Eye (tissue), 1 donor: ENCODE measurements at regions not wholly inside any gene's neighbourhood (a gene's known extent, or its start where the extent isn't known, plus 50 kb on each side); places are given as distances from the start of the nearest gene placed in this dataset.

Experiments used
- DNase-seq: peaks from one replicate; pipeline ENCODE4 v3.0.0-alpha.2; 2015

DNA sequence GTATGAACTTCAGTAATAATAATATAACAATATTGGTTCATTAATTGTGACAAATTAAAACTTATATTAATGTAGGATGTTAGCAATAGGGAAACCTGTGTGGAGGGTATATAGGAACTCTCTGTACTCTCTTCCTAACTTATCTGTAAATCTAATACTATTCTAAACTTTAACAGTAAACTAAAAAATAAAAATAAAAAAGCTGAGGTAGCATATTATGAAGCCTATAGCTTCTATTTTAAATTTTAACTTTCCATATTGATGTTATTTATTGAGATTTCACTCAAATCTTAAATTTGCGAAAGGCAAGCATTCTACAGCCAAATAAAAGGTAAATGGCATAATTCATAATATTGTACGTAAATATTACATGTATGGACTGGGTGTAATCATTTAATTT is 326.4 kb downstream of the MEI4 start:
- DNase-seq = no peak

DNA sequence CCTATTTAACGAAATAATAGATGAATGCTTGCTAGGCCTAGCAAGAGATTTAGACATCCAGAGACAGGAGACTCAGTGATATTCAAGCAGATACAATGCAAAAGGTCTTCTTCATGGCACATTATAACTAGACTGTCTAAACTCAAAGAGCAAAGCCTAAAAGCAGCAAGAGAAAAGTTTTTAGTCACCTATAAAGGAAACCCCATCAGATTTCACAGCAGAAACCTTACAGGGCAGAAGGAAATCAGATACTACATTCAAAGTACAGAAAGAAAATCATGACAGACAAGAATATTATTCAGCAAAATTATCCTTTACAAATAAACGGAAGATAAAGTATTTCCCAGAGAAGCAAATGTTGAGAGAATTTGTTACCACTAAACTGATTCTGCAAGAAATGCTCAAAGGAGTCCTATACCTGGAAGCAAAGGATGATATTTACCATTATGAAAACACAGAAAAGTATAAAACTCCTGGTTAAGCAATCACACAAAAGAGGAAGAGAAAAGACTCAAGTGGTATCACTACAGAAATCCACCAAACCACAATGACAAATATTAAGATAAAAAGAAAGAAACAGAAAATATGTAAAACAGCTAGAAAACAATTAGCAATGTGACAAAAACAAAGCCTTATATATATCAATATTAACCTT is 333.7 kb downstream of the MEI4 start:
- no peak for DNase-seq

GRCh38 chr6:77987035-77987384 is 334.2 kb downstream of the MEI4 start:
- no peak for DNase-seq

DNA sequence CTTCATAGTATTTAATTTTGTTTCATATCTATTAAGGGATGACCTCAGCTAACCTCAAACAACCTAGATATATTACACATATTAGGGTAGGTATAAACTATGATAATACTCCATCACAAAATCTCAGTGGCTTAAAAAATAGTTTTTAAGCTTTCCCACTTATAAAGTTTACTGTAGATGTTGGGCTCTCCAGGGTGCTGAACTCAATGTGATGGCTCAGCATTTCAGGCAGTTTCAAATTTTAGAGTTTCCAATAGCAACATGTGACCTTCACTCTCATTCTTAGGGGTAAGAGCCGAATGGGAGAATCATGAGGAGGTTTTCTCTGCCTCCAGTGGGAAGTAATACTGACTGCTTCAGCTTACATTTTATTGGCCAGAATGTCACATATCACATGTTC is 357.3 kb downstream of the MEI4 start:
- DNase-seq = no peak

GRCh38 chr6:78020586-78020985 is 367.7 kb downstream of the MEI4 start:
- DNase-seq = no peak

DNA sequence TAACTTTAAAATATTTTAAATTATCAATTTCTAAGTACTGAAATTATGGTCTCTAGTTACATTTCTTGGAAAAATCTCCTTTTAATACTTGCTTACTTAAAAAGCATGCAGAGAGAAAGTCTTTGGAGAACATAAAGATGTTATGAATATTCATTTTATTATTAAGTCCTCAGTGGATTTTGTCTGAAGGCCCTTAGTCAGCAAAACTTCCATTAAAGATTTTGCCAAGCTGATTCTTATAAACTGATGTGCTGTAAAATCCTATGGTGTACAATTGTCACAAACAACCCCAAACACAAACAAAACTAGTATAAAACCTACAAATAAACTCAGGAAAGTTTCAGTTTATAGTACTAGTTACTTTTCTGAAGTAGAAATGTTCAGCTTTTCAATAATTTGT is 372.7 kb downstream of the MEI4 start:
- no peak for DNase-seq

- no peak for DNase-seq
These were observed 378.4 kb downstream of the MEI4 start for GRCh38 chr6:78031228-78031627.

DNA sequence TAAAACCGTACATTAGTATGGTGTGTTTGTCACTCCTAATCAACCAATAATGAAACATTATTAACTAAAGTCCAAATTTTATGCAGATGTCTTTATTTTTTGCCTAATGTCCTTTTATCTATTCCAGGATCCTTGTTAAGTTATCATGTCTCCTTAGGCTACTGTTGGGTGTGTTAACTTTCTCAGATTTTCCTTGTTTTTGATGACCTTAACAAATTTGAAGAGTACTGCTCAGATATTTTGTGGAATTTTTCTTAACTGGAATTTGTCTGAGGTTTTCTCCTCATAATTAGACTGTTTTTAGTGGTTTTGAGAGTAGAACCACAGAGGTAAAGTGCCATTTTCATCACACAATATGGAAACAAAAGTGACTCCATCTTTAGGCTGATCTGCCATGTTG is 406.3 kb downstream of the MEI4 start:
- DNase-seq = no peak

- DNase-seq = no peak
These were observed 410.2 kb downstream of the MEI4 start for GRCh38 chr6:78062993-78063392.

DNA sequence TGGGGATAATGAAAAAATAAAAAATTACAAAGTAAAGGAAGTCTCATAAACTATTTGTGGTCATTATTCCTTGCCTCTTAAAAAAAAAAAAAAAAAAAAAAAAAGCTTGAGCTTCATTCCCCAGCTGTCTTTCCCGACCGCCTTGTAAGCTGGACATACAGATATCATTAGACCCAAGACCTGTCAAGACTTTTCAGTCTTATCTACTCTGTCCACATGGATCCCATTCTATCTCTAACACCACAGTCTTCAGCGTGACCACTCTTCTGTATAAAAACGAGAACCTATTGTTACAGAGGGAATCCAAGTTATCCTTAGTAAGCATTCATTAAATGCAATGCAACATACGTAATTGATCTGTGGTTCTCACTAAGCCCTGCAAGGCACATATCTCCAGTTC is 423.5 kb downstream of the MEI4 start:
- no peak for DNase-seq

DNA sequence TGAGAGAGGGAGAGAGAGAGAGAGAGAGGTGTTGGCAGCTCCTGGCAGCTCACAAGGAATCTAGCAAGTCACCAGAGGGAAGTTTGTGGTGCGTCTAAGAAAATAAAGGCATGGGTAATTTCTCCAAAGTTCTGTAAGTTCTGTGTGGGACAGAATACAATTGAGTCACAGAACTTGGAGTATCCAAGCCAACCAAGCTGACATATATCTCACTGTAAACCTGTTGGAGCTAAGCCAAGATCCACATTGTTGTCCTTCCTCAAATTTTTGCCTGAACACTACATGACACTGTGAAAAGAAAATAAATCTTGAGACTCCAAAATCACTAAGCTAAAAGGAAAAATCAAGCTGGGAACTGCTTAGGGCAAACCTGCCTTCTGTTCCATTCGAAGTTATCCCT is 436.7 kb downstream of the MEI4 start:
- no peak for DNase-seq

GRCh38 chr6:78093906-78094305 is 441.1 kb downstream of the MEI4 start:
- no peak for DNase-seq

GRCh38 chr6:78101387-78101786 is 448.5 kb downstream of the MEI4 start:
- DNase-seq = peak; percentile 4

DNA sequence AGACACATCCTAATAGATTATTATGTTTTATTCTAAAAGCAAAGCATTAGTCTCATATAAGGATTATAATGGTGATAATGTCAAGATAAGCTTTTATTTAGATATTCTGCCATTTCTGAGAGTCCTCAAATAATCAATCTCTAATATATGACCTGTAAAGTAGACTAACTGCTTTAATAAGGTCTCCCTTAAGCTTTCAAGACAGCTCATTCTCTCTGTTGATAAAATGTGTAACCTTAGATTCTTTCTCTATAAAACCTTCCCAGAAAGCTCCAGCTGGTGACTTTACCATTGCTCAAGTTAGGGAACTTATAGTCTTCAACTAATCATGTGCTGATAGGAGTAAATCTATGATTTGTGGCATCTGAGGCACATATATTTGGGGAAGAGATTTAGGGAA is 457.8 kb downstream of the MEI4 start:
- DNase-seq = no peak

DNA sequence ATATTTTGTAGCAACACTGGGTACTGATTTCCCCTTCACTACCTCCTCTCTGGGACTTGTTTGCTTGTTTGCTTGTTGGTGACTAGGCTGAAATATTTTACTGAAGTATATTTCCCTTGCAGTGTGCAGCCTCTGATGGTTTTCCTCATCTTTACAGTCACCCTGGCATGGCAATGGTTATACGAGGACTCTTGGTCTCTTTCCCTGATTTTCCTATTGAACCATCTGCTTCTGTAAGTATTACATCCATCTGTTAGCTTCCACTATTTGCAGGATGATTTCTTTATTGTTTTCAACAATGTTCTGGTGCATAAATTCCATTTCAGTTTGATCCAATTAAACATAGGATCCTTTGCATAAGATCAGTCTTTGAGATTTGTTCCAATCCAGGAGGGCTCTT is 465.1 kb downstream of the MEI4 start:
- no peak for DNase-seq

DNA sequence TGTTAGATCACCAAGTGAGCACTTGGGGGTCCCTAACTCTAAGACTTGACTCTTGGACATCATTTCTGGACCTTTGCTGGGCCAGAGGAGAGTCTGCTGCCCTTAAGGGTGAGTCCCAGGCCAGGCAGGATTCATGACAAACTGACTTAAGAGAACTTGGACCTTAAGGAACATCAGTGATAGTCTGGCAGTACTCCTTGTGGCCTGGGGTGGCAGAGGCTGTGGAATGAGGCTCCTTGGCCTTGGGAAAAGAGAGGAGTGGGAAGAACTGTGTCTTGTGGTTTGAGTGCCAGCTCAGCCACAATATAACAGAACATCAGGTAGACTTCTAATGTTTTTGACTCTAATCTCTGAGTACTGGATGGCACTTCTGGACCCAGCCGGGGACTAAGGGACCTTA is 478.7 kb downstream of the MEI4 start:
- DNase-seq = no peak

GRCh38 chr6:78132671-78133410 is 480.0 kb downstream of the MEI4 start:
- DNase-seq = no peak

- no peak for DNase-seq
These were observed 497.6 kb downstream of the MEI4 start for GRCh38 chr6:78150425-78150824.

DNA sequence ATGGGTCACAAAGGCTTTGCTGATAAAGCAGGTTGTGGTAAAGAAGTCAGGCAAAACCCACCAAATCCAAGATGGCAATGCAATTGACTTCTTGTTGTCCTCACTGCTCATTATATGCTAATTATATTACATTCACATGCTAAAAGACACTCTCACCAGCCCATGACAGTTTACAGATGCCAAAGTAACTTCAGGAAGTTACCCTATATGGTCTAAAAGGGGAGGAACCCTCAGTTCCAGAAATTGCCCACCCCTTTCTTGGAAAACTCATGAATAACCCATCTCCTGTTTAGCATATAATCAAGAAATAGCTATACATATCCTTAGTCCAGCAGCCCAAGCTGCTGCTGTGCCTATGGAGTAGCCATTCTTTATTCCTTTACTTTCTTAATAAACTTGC is 501.1 kb downstream of the MEI4 start:
- no peak for DNase-seq

DNA sequence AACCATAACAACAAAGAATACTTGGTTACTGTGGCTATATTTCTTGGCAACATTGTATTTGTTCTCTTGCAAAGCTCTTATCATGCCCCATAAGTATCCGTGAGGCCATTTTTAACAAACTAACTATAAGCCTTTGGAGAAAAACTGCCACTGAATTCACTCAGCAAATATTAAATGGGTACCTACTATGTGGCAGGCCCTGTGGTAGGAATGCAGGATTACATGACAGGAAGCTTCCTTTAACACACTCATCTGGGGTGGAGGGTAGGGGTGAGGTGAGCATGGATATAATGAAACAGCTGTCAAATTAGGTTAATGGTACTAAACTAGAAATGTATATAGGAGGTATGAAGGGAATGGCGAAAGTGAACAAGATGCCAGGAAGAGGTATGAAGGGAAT is 504.8 kb downstream of the MEI4 start:
- no peak for DNase-seq

DNA sequence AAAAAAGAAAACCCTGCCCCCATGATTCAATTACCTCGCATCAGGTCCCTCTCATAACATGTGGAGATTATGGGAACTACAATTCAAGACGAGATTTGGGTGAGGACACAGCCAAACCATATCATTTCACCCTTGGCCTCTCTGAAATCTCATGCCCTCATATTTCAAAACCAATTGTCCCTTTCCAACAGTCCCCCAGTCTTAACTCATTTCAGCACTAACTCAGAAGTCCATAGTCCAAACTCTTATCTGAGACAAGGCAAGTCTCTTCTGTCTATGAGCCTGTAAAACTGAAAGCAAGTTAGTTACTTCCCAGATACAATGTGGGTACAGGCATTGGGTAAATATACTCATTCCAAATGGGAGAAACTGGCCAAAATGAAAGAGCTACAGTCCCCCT is 536.1 kb downstream of the MEI4 start:
- DNase-seq = no peak

DNA sequence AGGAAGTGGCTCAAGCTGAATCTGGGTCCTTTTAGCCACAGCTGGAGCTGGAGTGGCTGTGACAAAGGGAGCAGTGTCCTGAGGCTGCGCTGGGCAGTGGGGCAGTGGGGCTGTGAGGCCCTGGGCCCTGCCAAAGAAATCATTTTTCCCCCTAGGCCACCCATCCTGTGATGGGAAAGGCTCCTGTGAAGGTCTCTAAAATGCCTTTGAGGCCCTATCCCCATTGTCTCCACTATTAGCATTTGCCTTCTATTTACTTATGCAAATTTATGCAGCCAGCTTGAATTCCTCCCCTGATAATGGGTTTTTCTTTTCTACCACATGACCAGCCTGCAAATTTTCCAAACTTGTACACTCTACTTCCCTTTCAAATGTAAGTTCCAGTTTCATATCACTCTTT is 539.2 kb downstream of the MEI4 start:
- no peak for DNase-seq

GRCh38 chr6:78199044-78199443 is 546.2 kb downstream of the MEI4 start:
- no peak for DNase-seq

DNA sequence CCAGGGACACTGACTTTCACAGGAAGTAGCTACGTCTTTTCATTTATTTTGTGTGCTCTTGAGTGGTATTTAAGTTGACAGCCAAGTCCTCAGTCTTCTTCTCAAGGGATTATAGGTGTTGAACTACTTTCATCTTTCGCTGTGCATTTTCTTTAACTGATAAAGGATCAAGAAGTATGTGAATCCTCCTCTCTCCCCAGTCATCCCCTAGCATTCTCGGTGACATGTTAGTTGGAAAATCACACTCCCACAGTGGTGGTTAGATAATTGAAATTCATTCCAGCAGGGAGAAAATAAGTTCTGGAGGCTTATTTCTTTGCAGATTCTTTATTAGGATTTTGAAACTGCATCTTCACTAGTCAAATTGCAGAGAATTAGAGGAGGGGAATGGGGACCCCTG is 569.4 kb downstream of the MEI4 start:
- DNase-seq = no peak

- DNase-seq = no peak
These were observed 578.2 kb downstream of the MEI4 start for GRCh38 chr6:78231002-78231401.
